Stimulated activated CD4-positive, alpha-beta T cell treated with anti-CD3 and anti-CD28 coated beads, Interleukin-1b, Interleukin-23, amount 100 ng/mL, for 1 hour (primary cell): ENCODE measurements at regions not wholly inside any gene's neighbourhood (a gene's known extent, or its start where the extent isn't known, plus 50 kb on each side); places are given as distances from the start of the nearest gene placed in this dataset.

Source experiments
- DNase-seq, 2 donors: peaks; one replicate each; pipeline ENCODE4 v3.0.0-alpha.2; 2020; ENCODE audit warnings: low read depth in 2 of 2

DNA sequence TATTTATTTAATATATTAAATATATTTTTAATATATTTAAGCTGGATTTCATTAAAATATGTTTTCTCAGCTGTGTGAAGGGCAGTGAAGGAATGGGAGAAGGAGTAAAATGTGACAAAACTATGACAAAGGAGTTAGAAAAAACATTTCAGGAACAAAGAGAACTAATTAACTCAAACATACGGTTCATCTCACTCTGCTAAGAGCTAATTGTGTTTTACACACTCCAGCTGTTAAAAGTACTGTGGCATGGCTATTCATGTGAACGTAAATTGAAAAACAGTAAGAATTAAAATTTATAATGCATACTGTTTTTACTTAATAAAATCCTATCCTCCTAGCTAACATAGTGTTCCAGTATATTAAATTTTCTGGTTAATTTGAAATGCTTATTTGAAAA lies 262.5 kb upstream of the GNAI1 start:
- no peak for DNase-seq

GRCh38 chr7:79868010-79868409 lies 266.6 kb upstream of the GNAI1 start:
- DNase-seq = no peak

DNA sequence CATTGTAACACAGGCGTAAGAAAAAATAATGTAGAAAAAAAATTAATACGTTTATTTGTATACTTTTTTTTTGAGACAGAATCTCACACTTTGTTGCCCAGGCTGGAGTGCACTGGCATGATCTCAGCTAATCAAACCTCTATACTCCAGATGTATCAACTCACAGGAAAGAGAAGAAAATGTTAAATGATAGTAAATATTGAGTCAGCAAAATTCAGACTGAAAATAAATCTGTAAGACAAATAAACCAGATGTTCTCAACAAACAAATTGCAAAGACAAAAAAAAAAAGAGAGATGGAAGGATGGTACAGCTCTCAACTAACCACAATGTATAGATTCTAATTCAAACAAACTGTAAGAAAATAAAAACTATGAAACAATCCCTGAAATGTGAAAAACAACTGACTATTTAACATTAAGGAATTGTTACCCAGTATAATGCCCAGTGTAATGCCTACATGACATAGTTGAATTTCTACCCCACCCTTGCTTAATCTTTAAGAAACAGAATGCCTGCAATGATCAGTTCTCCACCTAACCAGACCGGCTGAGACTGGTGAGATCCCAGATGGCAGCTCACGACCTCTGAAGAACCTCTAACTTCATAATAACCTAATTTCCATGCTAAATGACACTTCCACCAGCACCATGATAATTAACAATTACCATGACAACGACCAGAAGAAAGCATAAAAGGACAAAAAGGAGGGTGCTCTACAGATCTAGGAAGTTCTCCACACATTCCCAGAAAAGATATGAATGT lies 272.0 kb upstream of the GNAI1 start:
- no peak for DNase-seq

GRCh38 chr7:79855172-79855571 lies 279.5 kb upstream of the GNAI1 start:
- DNase-seq = no peak

- no peak for DNase-seq
Measured at GRCh38 chr7:79854621-79855020, 280.0 kb upstream of the GNAI1 start.

- no peak for DNase-seq
Measured at GRCh38 chr7:79837915-79838314, 296.7 kb upstream of the GNAI1 start.

DNA sequence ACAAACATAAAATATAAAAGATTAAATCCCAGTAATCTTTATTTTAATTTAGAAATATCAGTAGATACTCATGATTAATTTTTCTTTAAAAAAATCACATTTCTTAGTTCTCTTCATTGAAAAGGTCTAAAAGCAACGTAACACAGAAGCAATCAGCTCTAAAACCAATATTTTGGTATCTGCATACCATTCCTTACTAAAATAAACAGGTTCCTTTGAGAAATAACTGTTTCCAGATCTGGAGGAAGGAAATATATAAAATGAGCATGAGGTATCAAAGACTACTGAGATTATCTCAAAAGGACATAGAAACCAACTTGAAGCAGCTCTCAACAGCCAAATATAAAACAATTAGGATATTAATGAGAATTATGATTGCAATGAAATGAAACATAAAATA lies 301.0 kb upstream of the GNAI1 start:
- DNase-seq = no peak

DNA sequence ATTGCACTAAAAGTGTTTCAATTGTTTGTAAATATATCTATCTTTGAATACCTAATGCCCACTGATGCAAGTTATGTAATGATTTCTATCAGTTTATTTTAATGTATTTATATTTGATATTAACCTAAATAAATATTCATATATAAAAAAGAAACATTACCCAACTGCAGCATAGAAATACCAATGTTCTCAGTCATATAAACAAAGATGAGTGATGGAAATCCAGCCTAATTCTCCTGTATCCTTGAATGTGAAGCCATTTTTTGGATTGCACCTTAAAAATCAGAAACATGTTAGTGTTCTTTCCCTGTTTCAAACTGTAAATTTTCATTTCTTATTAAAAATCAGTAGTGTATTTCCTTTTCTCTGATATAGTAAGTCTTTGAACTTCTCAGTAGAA lies 305.8 kb upstream of the GNAI1 start:
- no peak for DNase-seq

GRCh38 chr7:79823246-79823951 lies 311.2 kb upstream of the GNAI1 start:
- no peak for DNase-seq

GRCh38 chr7:79822620-79823240 lies 311.9 kb upstream of the GNAI1 start:
- no peak for DNase-seq

GRCh38 chr7:79820387-79820786 lies 314.2 kb upstream of the GNAI1 start:
- no peak for DNase-seq

DNA sequence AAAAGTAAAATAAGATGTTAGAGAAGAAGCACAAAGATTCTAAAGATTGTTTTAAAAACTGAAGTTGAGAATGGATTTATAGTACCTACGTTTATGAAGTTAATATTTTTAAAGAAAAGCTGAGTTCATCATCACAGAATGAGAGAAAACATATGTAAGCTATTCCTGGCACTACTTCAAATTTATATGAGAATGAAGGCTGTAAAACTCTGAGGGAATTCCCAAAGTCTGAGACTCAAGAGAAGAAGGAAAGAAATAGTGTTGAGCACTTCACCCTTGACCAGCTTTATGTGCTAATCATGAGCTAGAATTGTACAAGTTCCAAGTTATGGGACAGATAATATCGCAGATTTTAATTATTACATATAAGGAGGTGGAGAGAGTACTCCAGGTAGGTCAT lies 323.7 kb upstream of the GNAI1 start:
- no peak for DNase-seq

DNA sequence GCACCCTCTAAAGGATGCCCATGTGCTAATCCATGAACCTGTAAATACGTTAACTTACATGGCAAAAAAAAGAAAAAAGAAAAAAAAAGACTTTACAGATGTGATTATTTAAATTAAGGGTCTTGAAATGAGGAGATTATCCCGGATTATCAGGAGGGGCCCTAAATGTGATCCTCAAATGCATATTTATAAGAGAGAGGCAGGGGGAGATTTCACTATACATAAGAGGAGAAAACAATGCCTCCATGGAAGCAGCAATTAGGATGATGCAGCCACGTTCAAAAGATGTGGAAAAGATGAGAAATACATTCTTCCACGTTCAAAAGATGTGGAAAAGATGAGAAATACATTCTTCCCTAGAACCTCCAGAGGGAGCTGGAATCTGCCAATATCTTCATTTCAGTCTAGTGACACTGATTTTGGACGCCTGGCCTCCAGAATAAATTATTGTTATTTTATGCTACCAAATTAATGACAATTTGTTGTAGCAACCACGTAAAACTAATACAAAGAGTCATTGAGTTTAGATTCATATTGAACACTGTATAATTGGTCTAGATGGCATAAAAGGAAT lies 328.4 kb upstream of the GNAI1 start:
- DNase-seq = no peak

DNA sequence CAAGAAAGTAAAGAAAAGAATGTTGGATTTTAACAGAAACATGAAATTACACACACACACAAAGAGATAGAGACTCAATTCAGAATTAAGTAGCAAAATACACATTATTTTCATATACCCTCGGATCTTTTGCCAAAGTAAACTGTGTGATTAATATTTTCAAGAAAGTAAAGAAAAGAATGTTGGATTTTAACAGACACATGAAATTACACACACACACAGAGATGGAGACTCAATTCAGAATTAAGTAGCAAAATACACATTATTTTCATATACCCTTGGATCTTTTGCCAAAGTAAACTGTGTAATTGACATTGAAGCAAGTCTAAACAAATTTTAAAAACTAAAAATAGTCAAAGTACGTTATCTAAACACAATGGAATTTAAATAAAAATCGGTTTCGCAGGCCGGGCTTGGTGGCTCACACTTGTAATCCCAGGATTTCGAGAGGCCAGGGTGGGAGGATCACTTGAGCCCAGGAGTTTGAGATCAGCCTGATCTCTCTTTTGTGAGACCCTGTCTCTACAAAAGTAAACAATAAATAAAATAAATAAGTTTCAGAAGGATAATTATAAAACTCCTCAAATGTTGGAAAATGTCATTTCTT lies 337.3 kb upstream of the MAGI2 start:
- no peak for DNase-seq

DNA sequence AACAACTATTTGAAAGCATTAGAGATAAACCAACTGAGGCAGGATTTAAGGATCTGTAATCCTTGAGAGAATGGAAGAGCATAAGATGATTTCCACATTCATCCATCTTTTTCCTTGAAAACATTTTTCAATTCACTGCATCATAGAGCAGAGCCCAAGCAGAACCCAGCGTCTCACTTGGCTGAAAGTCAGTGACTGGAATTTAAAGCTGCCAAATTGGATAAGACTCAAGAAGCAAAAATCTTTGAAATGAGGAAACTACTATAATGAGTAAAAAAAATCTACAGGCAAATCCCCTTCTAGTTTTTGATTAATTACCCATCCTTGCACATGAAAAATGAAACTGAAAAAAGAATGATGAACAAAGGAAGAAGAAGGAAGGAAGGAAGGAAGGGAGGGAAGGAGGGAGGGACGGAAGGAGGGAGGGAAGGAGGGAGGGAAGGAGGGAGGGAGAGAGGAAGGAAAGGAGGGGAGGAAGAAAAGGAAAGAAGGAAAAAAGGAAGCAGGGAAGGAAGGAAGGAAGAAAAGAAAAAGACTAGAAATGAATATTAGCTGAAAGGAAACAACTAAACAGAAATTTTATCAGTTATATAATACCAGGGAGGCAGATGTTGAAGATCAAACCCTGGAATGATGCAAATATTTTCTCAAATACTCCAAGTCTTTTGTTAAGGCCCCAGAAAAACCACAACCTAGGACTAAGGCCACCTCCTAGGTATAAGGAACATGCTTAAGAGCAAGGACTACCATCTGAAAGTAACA lies 336.3 kb upstream of the MAGI2 start:
- no peak for DNase-seq

GRCh38 chr7:79787623-79788022 lies 334.2 kb upstream of the MAGI2 start:
- no peak for DNase-seq

- DNase-seq = no peak
Measured at GRCh38 chr7:79787096-79787495, 333.6 kb upstream of the MAGI2 start.

- no peak for DNase-seq
Measured at GRCh38 chr7:79786187-79786586, 332.7 kb upstream of the MAGI2 start.

- no peak for DNase-seq
Measured at GRCh38 chr7:79785556-79785955, 332.1 kb upstream of the MAGI2 start.

DNA sequence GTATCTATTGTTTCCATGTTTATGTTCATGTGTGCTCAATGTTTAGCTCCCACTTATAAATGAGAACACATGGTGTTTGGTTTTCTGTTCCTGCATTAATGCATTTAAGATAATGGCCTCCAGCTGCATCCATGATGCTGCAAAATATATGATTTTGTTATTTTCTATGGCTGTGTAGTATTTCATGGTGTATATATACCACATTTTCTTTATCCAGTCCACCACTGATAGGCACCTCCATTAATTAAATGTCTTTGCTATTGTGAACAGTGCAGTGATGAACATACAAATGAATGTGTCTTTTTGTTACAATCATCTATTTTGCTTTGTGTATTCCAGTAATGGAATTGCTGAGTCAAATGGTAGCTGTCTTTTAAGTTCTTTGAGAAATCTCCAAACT lies 329.4 kb upstream of the MAGI2 start:
- no peak for DNase-seq

DNA sequence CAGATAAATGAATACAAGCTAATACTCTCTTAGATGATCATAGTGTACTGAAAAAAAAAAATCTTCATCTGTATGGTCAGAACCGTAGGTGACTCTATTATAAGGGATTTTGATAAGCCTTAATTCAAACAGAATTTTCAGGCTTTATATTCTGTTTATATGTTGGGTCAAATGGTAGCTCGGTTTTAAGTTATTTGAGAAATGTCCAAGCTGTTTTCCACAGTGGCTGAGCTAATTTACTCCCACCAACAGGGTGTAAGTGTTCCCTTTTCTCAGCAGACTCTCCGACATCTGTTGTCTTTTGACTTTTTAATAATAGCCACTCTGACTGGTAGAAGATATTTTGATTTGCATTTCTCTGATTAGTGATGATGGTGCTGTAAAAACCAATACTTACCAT lies 328.8 kb upstream of the MAGI2 start:
- DNase-seq = no peak

GRCh38 chr7:79781716-79782115 lies 328.2 kb upstream of the MAGI2 start:
- DNase-seq = no peak
